ENCODE measurements at regions not wholly inside any gene's neighbourhood (a gene's known extent, or its start where the extent isn't known, plus 50 kb on each side); places are given as distances from the start of the nearest gene placed in this dataset.

DNA sequence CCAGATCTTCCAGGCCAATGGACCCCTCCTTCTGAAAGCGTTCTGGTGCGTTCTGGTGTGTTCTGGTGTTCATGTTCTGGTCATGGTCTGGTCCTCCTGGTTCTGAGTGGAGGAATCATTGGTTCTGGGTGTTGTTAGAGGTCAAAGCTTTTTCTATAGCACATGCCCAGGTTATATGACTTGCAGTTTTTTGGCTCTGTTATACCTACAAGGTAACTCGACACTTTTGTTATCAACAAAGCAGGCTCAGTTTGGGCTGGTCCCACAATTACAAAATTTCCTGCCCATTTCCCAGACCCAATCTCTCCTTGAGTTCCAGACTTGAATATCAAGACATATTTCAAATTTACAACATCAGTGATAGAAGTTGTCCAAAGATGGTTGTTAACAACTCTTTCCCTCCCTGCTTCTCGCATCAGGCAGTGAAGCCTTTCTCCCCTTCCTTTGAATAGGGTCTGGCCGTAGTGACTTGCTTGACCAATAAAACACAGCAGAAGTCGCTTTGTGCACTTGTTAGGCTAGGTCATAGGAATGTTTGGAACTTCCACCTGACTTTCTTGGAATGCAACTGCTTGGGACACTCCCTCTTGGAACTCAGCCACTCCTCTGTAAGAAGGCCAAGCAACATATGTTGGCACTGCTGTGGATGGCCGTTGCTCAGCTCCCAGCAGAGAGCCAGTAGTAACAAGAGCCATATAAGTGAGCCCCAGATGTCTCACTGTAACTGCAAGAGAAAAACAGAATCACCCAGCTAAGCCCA is 83.1 kb upstream of the STEAP1B start:
- no peak for DNase-seq

DNA sequence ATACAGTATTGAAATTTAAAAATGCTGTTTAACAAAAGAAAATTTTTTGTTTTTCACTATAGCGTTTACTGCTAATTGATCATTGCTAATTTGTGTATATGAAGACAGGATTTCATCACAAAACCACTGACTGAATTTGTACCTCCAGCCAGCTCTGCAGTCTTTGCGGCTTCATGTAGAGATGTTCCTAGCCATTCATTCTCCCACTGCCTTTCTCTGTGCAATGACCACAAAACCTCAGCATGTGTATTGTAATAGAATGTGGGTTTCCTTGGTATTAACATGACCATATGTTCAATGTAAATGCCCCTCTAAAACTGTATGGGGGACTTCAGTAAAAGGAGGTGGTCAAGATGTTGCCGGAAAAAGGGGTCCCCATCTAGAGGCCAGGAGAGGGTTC is 81.1 kb upstream of the STEAP1B start:
- DNase-seq: peak; percentile 93

DNA sequence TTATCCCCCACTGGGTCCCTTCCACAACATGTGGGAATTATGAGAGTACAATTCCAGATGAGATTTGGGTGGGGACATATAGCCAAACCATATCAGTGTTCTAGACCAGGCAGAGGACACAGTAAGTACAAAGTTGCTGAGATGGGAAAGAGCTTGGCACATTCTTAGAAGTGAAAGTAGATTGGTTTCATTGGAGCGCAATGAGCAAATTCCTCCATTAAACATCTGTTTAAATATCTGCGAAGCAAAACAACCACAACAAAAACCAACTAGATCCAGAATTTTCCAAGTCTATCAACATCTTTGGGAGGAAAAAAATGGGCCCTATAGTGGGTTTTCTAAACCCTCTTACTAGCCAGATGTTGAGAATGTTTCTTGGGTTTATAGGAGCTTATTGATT is 80.0 kb upstream of the STEAP1B start:
- no peak for DNase-seq

GRCh38 chr7:22578007-22578733 is 78.2 kb upstream of the STEAP1B start:
- peak; percentile 44 for DNase-seq

DNA sequence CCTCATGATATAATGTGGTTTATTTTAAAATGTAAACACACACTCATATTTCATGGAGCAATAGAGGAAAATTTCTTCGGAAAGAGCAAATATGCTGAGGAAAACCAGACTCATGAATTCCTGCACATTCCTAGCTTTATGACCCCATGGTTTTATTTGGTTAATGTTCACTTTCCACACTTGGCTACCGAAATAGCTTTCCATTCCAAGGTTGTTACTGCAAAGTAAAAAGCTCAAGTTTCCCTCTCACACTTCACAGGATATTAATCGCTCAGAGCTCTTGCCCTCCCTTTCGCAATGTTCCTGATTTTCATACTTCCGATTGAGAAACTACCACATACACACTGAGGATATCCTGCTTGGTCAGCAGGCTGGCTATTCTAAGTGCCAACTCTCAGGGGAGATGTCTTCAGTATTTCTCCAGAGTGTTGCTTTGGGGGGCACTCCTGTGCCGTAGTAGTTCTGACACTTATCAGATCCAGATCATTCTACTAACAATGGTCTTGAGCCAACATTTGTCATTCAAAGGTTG is 77.5 kb upstream of the STEAP1B start:
- DNase-seq: peak; percentile 88

DNA sequence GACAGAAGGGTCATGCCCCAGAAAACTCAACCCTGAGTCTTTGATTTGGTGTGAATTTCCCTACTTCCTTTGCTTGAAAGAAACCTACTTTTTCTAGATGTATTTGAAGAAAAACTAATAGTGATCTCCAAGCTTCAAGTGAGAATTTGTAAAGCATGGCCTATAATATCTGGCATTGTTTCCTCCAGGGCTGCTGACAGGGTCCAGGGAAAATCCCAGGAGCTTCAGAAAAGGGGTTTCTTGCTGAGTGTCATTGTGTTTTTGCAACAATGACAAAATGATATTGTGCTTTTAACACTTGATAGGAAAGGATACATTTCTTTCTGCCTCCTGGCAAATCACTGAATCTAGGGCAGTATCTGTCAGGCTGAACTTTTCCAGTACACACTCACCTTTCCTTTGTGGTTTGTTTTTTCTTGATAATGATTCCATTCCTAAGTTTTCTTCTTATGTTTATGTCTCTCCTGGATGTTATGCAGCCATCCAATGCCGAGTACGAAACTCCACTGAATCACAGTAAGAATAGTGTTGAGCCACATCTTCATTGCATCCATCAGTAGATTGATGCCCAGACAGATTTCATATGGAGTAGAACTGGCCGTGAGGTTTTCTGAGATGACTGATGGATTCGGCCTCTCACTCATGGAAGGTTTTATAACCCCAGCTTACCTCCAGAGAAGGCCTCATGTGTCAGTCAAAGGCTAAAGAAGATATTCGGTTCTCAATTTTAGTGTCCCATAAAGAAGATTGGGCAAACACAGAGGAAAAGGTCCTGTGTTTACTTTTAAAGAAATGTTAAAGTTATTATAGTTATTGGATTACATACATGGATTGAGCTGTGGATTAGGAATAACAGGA is 76.9 kb upstream of the STEAP1B start:
- DNase-seq: no peak

DNA sequence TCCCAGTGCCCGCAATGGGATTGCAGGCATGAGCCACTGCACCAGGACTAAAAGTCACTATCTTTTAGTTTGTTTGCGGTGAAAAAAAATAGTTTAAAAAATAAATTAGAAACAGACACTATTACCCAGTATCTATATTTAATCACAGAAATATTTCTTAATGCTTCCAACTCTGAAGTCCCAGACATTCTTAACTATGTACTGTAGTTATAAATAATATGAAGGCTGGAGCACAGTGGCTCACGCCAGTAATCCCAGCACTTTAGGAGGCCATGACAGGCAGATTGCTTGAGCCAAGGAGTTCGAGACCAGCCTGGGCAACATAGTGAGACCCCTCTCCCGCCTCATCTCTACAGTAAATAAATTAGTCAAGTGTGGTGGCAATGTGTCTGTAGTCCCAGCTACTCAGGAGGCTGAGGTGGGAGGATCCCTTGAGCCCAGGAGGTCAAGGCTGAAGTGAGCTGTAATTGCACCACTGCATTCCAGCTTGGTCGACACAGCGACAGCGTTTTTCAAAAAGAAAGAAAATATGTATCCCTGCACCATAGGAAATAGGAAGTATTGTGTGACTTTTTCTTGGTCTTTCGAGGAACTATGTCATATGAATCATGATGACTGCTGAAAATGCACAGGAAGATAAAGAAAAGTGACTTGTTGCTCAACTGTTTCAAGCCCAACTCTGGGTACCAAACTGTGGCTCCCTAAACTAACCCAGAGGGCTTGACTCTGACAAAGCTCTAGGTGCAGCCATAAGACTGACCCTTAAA is 74.9 kb upstream of the STEAP1B start:
- peak; percentile 82 for DNase-seq

DNA sequence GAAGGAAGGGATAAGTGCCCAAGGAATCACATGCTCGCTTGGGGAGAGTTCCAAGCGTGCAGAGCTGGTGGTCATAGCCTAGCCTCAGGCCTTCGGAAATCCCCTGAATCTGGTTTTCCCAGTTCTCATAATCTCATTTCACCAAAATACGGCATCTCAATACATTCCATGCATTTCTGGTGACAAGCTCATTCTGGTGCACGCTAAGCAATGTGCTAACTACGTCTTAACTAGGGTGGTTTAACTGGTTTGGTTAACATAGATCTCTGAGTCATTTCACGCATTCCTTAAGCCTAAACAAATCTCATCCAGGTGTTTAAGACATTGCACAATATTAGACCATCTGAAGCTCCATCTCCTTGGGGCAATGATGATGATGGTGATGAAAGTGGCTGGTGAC is 72.9 kb upstream of the STEAP1B start:
- no peak for DNase-seq

GRCh38 chr7:22572292-22572691 is 72.3 kb upstream of the STEAP1B start:
- peak; percentile 41 for DNase-seq

GRCh38 chr7:22571766-22572165 is 71.8 kb upstream of the STEAP1B start:
- peak; percentile 79 for DNase-seq

GRCh38 chr7:22569586-22570321 is 69.8 kb upstream of the STEAP1B start:
- DNase-seq: peak; percentile 93

DNA sequence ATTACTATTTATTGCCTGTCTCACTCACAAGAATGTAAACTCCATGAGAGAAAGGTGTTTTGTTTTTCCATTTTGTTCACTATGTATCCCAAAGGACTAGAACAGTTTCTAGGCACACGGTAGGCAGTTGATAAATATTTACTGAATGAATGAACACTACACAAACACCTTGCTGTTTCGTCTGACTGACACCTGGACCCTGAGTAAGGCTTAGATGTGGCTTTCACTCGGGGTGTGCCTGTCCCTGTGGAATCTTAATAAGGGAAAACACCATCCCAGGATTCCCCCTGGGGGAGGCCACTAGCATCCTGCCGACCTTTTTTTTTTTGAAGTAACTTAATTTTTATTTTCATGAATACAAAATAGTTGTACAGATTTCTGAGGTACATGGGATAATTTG is 66.6 kb upstream of the STEAP1B start:
- DNase-seq: no peak

DNA sequence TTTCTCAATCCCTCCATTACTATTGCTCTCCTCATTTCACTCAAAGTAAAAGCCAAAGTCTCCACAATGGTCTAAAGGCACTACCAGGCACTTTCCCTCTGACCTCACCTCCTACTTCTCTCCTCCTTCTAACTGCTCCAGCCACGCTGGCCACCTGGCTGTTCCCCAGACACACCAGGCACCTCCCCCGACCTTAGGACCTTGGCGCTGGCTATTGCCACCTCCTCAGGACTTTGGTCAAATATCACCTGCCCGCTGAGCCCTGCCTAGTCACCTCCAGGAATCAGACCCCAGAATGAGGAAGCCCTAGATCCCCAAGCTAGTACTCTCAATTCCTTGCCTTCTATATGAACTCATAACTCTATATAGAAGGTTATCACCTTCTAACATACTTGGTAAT is 66.2 kb upstream of the STEAP1B start:
- no peak for DNase-seq

GRCh38 chr7:22565315-22565811 is 65.4 kb upstream of the STEAP1B start:
- DNase-seq: peak; percentile 82

GRCh38 chr7:22564511-22565045 is 64.6 kb upstream of the STEAP1B start:
- DNase-seq: no peak

DNA sequence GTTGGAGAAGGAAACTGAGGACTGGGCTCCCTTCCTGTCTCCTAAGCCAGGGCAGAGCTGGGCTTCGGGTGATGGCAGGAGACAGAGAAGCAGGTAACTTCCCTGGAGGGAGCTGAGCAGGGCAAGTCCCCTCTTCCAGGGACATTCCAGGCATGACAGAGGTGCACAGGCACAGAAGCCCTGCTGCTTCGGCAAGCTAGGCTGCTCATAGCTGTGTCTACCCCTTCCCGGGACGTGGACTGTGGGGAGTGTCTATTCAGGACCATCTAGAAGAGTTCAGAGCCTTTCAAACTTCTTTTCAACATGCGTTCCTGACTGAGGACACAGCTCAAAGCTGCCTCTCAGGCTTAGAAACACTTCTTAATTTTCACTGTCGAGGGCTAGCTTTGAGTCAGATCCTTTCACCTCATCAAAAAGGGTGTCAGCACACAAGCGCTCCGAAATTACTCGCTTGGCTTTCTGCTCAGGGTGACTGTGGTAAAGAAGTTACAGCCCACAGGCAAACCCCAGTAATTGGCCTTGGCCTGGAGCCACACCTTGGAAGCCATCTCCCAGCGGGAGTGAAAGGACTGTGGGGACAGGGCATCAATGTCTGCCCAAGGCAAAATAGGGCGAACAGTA is 63.7 kb upstream of the STEAP1B start:
- DNase-seq: no peak

GRCh38 chr7:22563032-22563501 is 63.1 kb upstream of the STEAP1B start:
- no peak for DNase-seq

DNA sequence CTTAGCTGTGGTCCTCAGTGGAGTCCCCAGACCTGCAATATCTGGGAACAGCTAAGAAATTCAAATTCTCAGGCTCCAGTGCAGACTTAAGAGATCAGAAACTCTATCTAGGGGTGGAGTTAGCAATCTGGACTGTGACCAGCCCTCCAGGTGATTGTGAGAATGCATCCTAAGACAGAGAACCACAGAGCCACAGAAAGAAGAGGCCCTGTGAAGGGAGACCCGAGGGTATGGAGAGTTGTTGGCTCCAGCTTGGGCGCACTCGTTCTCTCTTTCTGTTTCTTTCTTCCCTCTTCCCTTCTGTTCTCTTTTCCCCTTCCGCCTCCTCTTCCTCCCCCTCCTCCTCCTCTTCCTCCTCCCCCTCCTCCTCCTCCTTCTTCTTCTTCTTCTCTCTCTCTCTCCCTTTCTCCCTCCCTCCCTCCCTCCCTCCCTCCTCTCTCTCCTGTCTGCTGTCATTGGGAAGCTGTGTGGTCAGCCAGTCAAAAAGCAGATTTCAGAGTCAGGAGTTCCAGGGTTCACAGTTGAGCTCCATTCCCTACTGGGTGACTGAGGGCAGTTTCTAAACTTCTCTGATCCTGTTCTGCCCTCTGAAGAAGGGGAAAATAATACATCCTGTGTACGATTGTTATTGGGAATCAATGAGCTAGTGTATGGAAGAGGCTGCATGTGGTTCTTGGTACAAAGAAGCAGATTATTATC is 62.1 kb upstream of the STEAP1B start:
- no peak for DNase-seq

DNA sequence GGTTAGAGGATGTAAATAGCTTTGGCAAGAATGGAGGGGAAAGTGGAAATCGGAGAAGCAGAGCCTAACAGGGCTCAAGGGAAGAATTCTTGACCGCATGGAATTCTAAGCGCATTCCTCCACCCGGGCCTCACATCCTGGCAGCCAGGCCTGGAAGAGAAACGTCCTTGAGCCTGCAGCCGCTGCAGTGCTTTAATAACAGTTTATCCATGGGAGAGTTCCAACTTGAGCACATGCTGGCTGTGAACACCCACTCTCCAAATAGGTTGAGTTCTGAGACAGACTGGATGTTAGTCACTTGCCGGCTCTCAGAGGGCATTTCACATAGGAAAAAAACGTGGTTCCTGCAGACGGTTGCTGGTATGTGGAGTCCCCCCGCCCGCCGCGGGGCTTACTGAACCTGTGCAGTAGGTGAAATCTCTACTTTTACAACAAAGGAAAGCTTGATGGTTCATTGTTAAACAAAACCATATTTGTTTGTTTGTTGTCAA is 61.4 kb upstream of the STEAP1B start:
- DNase-seq: no peak

Measured in MV-4-11 (cell line).